NCI-H1930 (cell line): ENCODE measurements at regions not wholly inside any gene's neighbourhood (a gene's known extent, or its start where the extent isn't known, plus 50 kb on each side); places are given as distances from the start of the nearest gene placed in this dataset.

Experiments used
- DNase-seq, 2 experiments: peaks; one replicate each; lab custom pipeline; 2025; lab: John Stamatoyannopoulos, UW

DNA sequence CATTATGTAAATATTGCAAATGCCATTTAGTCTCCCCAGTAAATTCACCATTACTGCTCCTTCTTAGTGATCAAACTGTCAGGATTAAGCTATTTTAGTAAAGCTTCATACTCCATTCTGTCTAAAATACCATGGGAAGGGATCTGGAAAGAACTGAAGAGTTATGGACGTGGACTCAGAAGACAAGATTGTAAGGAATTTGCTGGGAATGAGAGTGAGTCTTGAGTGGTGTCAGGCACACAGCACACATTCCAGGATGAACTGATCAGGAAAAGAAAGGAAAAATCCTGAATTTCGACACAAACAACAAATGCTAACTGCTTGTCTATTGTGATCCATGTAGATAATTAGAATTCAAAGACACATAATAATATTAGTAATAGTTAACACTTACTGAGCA, 311.0 kb downstream of the CENPC start:
- no peak for DNase-seq

- no peak for DNase-seq
Observed at GRCh38 chr4:67229148-67229547, 316.2 kb downstream of the CENPC start.

DNA sequence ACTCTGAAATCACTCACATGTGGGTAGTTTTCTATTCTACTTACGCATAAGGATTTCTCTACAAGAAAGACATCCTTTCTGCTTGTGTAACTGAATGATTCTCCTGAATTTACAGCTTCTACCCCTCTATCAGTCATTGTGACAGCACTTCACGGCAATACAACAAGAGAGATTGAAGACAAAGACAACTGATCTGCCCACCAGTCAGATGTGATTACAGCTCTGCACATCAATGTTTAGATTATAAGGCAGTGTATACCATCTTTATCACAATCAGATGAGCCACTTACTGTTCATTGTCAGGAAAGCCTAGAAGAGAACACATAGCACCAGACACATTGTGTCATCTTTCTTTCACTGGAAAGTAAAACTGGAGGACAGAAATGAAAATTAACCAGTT, 324.4 kb downstream of the CENPC start:
- no peak for DNase-seq

DNA sequence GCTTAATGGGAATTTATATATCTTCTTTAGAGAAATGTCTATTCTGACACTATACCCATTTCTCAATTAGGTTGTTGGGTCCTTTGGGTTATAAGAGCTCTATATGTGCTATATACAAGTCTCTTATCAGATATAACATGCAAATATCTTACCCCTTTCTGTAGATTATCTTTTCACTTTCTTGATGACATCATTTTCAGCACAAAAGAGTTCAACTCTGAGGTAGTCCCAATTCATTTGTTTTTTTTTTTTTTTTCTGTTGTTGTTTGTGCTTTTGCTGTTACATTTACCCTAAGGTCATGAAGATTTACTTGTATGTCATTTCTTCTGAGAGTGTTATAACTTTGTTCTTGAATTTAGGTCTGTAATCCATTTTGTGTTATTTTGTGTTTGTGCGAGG, 326.4 kb downstream of the CENPC start:
- no peak for DNase-seq

- no peak for DNase-seq
Observed at GRCh38 chr4:67207941-67208441, 337.3 kb downstream of the CENPC start.

GRCh38 chr4:67204441-67204840, 340.9 kb downstream of the CENPC start:
- DNase-seq = peak in 1 of 2 experiments; percentile 1

- no peak for DNase-seq
Observed at GRCh38 chr4:67201334-67201733, 344.0 kb downstream of the CENPC start.

- DNase-seq = peak in 1 of 2 experiments; percentile 1
Observed at GRCh38 chr4:67198727-67199126, 346.6 kb downstream of the CENPC start.

DNA sequence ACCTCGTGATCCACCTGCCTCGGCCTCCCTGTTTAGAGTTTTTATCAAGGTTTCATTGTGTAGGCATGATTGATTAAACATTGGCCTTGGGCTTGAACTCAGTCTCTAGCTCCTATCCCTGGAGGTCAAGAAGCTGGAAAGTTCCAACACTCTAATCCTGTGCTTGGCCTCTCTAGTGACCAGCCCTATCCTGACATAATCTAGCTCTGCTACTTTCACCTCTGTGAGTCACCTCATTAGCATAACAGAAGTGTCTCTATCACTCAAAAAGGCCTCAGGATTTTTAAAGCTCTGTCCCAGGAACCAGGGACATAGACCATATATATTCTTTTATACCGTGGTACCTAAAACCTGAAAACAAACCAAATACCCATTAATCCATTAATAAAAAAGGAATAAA, 377.5 kb downstream of the CENPC start:
- no peak for DNase-seq

GRCh38 chr4:67162690-67163089, 382.6 kb downstream of the CENPC start:
- DNase-seq = no peak

GRCh38 chr4:67161311-67161710, 384.0 kb downstream of the CENPC start:
- DNase-seq = no peak

DNA sequence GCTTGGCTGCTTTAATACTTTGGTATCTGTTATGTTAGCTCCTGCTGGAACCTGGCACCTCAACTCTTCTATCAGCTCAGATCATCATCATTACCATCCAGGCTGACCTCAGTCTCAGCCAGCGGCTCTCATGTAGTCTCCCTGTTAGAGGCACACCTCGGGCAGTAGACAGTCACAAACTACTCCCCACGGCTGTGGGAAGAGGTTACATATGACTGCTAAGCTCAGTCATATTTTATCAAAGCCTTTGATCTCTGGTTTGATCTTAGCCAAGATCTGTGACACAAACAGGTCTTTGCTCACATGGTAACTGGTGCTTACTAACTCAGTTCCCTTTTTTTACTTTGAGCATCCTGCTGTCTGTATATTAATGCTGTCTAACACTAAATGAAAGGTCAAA, 384.9 kb downstream of the CENPC start:
- no peak for DNase-seq

GRCh38 chr4:67158666-67159065, 386.6 kb downstream of the CENPC start:
- no peak for DNase-seq

DNA sequence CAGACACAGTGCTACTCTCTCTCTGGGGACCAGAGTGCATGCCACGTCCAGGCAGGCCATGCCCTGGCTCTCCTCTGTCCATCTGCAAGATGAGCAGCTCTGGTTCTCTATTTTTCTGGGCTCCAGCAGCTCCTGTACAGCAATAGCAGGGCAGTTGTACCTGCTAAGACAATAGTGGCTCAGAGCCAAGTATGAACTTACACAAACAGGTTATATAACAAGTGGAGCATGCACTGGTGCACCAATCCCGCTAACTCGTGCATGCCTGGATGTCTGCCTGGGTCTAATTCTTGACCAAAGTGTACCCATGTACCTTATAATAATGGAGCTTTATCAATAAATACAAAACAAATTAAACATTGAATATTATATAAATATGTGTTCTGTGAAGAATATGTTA, 392.3 kb downstream of the CENPC start:
- DNase-seq = no peak

DNA sequence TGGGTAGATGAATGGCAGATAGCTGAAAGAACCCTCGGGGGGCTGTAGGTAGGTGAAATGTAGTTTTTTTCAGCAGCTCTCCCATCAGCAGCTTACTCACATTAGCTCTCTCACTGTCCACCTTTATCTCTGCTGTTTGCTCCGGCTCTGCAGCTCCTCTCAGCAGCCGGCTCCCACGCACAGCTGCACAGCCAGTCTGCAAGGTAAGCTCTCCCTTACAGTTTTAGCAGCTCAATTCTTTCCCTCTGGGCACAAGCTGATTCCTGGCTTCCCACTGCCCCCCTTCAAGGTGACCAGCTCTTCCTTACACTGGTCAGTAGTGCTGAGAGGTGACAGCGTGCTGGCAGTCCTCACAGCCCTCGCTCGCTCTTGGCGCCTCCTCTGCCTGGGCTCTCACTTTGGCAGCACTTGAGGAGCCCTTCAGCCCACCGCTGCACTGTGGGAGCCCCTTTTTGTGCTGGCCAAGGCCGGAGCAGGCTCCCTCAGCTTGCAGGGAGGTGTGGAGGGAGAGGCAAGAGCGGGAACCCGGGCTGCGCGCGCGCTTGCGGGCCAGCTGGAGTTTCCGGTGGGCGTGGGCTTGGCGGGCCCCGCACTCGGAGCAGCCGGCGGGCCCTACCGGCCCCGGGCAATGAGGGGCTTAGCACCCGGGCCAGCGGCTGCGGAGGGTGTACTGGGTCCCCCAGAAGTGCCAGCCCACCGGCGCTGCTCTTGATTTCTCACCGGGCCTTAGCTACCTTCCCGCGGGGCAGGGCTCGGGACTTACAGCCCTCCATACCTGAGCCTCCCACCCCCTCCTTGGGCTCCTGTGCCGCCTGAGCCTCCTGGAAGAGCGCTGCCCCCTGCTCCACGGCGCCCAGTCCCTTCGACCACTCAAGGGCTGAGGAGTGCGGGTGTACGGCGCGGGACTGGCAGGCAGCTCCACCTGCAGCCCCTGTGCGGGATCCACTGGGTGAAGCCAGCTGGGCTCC, 393.6 kb downstream of the CENPC start:
- no peak for DNase-seq

GRCh38 chr4:67141586-67141985, 403.7 kb downstream of the CENPC start:
- peak; percentile 19 to 36 for DNase-seq

GRCh38 chr4:67134616-67135015, 410.7 kb downstream of the CENPC start:
- DNase-seq = no peak

GRCh38 chr4:67133162-67133561, 412.1 kb downstream of the CENPC start:
- no peak for DNase-seq

GRCh38 chr4:67131224-67131623, 414.1 kb downstream of the CENPC start:
- DNase-seq = no peak

- DNase-seq = no peak
Observed at GRCh38 chr4:67130411-67130810, 414.9 kb downstream of the CENPC start.

DNA sequence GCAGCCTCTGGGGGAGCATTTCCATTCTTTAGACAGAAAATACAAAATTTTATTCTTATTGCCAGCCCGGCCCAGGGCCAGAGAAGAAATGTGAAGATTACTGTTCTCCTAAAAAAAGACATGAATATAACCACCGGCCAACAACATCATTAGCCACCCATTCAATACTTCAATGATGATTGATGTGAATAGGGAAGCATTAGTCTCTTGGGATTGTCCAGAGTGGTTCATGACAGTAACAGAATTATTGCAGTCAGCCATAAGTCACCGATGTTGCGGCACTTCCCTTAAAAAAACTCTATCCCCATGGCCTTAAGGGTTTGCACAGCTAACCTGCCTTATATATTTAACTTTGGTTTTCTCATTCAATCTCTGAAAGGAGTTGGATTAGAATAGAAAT, 418.7 kb downstream of the CENPC start:
- DNase-seq = no peak

DNA sequence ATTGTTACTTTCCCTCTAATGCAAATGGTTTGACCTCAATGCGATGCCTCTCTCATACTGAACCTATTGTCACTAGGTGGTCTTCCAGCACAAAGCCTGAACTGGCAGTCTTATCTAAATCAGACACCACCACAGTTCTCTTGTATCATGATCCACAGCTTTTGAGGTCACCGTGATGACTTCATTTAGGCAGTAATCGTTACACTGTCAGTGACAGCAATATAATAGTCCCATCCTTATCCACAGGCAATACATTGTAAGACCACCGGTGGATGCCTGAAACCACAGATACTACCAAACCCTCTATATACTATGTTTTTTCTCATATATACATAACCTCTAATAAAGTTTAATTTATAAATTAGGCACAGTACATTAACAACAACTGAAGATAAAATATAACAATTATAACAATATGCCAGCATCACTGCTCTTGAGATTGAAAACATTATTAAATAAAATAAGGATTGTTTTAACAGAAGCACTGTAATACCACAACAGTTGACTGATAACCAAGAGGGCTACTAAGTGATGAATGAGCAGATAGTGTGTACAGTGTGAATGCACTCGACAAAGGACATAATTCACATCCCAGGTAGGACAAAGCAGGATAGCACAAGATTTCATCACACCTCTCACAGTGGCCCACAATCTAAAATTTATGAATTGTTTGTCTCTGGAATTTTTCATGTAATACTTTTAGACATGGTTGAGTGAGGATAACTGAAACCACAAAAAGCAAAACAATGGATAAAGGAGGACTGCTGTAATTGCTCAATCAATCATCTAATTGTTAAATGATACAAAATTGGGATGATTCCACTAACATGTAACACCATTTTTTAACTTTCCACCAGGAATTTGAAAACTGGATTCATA, 419.4 kb downstream of the CENPC start:
- DNase-seq = no peak

DNA sequence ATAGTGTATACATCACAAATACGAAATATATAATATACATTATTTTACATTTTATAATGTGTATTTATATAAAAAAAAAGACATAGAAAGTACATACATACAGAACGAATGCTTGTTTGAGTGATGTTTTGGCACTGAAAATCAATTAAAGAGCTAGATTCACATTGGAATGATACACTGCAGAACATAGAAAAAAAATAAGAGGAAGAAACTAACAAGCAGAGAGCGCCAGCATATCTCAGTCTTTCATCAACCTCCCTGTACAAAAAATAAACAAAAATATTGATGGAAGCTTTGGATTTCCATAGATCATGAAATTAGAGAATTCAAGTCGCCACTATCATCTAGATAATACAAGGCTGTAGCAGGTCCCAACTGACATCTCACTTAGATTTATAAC, 420.6 kb downstream of the CENPC start:
- DNase-seq = no peak
